Stomach smooth muscle (tissue), 2 donors: ENCODE measurements at regions not wholly inside any gene's neighbourhood (a gene's known extent, or its start where the extent isn't known, plus 50 kb on each side); places are given as distances from the start of the nearest gene placed in this dataset.
A peak's percentile ranks its signal among the peaks of the same experiment; 100 is the strongest.

ENCODE experiments used
- H3K27ac ChIP-seq: one replicate; pipeline ENCODE4 v1.7.0; 2013; ENCODE audit warnings: mild to moderate bottlenecking, low read length, inconsistent platforms
- H3K27me3 ChIP-seq, 2 donors: one replicate each; pipeline ENCODE4 v1.7.0; 2013; ENCODE audit warnings: low read length in 2 of 2; ENCODE audit not compliant: insufficient read depth in 2 of 2, control insufficient read depth in 1 of 2
- H3K36me3 ChIP-seq, 2 donors: one replicate each; pipeline ENCODE4 v1.7.0; 2013; ENCODE audit warnings: low read length in 2 of 2; ENCODE audit not compliant: control insufficient read depth in 2 of 2, insufficient read depth in 2 of 2
- H3K4me1 ChIP-seq: one replicate; pipeline ENCODE4 v1.7.0; 2013; ENCODE audit warnings: low read length; ENCODE audit not compliant: control insufficient read depth, insufficient read depth
- H3K4me3 ChIP-seq, 2 donors: one replicate each; pipeline ENCODE4 v1.7.0; 2013; ENCODE audit warnings: low read length in 2 of 2
- H3K9ac ChIP-seq, 2 donors: one replicate each; pipeline ENCODE4 v1.7.0; 2013; ENCODE audit warnings: low read length in 2 of 2, mild to moderate bottlenecking in 1 of 2
- H3K9me3 ChIP-seq, 2 donors: one replicate each; pipeline ENCODE4 v1.7.0; 2013; ENCODE audit warnings: low read length in 2 of 2; ENCODE audit not compliant: control insufficient read depth in 2 of 2
- donor health status: healthy.
- donor health status: Pancreatic carcinoma.

DNA sequence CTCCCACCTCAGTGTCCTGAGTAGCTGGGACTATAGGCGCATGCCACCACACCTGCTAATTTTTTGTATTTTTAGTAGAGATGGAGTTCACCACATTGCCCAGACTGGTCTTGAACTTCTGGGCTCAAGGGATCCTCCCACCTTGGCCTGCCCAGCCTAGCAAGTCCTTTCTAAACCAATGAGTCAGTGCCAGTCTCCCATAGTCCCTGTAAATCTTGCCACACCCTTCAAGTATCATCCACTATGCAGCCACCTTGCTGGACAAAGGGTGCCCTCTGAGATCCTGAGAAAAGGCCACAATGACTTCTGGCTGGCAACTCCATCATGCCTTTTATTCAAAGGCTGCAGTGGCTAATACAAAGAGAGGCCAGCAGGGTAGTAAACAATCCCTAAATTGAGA, 184.0 kb downstream of the ABHD5 start:
- Histone ChIP-seq H3K36me3 (no peaks in the 10 kb centered on the region), H3K4me1 (no peaks in the 10 kb centered on the region), H3K27ac (no peak overlapping the region), H3K9me3 (peaks cover 0 to 4% of the 10 kb centered on the region in 2 donors), H3K9ac (no peak overlapping the region), H3K4me3 (no peak overlapping the region), H3K27me3 (peaks cover 0 to 6% of the 10 kb centered on the region in 2 donors)

DNA sequence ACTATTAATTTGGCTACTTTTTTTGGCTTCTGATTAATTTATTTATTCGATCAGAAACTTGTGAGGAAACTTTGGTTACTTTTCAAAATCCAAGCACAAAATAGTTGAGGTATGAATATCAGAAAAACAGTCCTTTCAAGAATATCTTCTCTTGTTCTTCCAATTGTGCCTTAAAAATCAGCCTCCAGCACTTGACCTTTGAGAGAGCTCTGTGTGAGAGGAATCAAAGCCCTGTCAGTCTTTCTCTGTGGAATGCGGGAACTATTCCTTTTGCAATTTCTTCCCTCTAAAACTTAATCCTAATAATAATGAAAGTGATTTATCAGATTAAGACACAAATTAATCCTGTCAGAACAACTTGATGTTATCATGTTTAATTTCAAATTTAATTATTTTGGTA, 185.9 kb downstream of the ABHD5 start:
- Histone ChIP-seq H3K9ac (no peak overlapping the region), H3K27ac (no peak overlapping the region), H3K4me1 (no peaks in the 10 kb centered on the region), H3K36me3 (no peaks in the 10 kb centered on the region), H3K9me3 (peaks cover 0 to 6% of the 10 kb centered on the region in 2 donors), H3K27me3 (peaks cover 0 to 6% of the 10 kb centered on the region in 2 donors), H3K4me3 (no peak overlapping the region)

DNA sequence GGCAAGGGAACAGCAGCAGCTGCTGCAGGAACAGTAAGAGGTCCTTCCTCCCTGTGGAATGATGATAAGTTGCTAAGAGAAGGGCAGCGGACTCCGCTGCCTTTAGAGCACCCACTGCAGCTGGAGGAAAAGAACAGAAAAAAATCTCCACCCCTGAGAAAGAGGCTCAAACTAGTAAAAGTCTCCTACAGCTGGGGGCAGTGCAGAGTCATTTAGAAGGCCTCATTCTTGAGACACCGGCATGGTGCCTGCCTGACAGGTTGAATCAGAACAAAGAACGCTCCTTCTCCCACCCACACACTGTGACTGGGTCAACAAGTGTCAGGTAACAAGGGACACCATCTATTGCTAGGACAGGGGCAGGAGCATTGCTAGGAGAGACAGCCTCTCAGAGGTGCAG, 188.4 kb downstream of the ABHD5 start:
- Histone ChIP-seq H3K9me3 (peaks cover 0 to 2% of the 10 kb centered on the region in 2 donors), H3K9ac (no peak overlapping the region), H3K4me1 (no peaks in the 10 kb centered on the region), H3K27ac (no peak overlapping the region), H3K36me3 (no peaks in the 10 kb centered on the region), H3K27me3 (peaks cover 0 to 2% of the 10 kb centered on the region in 2 donors), H3K4me3 (no peak overlapping the region)

DNA sequence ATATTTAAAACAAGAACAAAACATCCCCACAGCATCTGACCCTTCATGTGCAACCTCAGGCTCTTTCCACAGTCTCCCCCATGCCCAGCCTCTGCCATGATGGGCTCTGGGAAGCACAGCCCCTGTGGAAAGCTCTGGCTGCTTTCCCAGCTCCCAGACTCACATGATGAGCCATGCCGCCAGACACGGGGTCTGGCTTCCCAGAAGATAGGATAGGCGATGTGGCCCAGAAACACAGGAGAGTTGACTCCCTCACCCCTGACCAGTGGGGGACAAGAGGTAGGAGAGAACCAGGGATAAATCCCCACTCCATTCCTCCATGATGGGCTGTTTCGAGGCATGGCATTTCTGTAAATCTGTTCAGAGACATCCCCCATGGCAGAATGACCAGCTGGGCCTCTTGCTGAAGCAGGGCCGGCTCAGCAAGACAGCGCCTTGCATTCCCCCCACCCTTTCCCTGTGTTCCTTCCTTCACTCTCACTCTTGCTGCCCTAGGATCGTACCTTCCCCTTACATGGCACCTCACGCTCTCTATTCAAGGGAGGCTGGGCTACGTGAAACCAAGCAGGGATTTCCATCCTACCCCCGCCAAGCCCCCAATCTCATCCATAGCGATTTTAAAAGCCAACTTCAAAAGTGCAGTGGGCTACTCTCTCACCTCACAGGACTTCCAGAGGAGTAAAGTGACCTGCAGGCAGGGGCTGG, 192.4 kb downstream of the ABHD5 start:
- Histone ChIP-seq H3K36me3 (no peaks in the 10 kb centered on the region), H3K27ac (no peak overlapping the region), H3K27me3 (no peaks in the 10 kb centered on the region), H3K9me3 (peaks cover 0 to 2% of the 10 kb centered on the region in 2 donors), H3K4me3 (no peak overlapping the region), H3K9ac (no peak overlapping the region), H3K4me1 (peaks cover 2% of the 10 kb centered on the region)

DNA sequence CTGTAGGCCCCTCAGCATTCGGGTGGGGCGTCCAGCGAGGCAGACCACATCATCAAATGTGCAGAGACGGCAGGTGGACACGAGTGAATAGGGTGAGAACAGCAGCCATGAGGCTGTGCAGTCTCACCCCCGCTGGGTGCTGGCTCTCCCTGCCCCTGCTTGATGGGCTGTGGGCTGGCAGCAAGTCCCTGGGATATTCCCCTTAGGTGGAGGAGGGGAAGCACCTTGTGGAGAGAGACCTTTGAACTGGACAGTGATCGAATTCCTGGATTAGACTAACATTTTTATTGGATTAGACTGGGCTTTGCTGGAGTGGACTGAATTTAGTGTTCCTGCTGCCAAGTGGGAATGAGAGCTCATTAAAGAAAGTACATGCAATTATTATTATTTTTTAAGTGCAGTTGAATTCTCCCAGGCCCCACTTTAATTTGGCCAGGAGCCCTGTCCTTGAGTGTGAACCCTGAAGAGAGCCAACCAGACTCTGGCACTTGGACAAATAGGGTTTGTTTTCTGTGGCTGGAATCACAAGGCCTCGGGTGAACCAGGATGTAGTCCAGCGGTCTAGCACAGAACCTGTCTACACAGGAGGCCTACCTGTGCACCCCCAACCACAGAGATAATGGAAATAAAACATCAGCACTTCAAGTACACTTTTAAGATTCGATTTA, 193.1 kb downstream of the ABHD5 start:
- Histone ChIP-seq H3K27ac (no peak overlapping the region), H3K27me3 (no peaks in the 10 kb centered on the region), H3K4me1 (peaks cover 2% of the 10 kb centered on the region), H3K36me3 (no peaks in the 10 kb centered on the region), H3K9ac (no peak overlapping the region), H3K4me3 (no peak overlapping the region), H3K9me3 (peaks cover 0 to 2% of the 10 kb centered on the region in 2 donors)

DNA sequence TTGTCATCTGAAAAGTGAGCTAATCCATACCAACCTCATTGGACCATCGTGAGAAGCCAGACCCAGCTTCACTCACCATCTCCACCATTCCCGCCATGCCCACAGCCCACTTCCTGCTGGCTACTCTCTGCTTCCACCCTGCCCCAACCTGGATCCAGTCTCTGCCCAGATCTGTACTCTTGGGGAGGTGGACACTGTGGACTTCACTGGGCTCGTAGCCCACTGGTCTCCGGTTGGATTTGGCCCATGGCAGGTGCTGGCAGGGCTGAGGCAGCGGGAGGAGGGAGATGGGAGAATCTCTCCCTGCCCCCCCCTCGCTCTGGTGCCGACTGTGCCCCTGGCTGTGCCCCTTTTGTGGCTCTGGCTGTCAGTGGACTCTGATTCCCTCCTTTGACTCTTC, 193.8 kb downstream of the ABHD5 start:
- Histone ChIP-seq H3K4me1 (peaks cover 2% of the 10 kb centered on the region), H3K27me3 (no peaks in the 10 kb centered on the region), H3K36me3 (no peaks in the 10 kb centered on the region), H3K4me3 (no peak overlapping the region), H3K27ac (no peak overlapping the region), H3K9me3 (peaks cover 0 to 2% of the 10 kb centered on the region in 2 donors), H3K9ac (no peak overlapping the region)

DNA sequence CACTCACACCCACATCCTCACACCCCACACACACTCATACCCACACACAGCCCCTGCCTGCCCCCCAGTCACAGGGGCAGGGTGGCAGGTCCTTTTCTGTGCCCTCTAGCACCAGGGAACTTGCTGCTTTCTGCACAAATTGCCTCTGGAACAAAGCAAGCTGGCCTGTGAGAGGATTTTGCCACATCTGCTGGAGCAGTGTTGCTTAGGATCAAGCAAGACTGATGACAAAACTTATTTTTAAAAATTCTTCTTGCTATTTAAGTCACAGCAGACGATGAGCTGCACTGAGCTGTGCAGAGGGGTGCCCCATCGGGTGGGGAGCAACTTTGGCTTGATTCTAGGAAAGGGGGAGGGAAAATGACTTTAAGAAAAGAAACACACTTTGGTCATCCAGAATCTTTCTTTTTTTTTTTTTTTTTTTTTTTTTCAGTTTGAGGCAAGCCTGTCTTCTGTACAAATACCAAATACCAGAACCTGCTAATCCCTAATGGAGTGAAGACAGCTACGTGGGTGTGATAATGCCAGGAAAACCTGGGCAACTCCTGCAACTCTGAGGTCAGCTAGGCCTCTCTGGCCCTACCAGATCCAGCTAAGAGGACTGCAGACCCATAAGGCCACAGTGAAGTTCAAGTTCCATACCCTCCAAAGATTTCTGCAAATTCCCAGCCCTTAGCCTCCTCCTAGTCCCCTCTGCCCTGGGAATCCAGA, 195.3 kb downstream of the ABHD5 start:
- H3K27ac ChIP-seq, result no peak overlapping the region

DNA sequence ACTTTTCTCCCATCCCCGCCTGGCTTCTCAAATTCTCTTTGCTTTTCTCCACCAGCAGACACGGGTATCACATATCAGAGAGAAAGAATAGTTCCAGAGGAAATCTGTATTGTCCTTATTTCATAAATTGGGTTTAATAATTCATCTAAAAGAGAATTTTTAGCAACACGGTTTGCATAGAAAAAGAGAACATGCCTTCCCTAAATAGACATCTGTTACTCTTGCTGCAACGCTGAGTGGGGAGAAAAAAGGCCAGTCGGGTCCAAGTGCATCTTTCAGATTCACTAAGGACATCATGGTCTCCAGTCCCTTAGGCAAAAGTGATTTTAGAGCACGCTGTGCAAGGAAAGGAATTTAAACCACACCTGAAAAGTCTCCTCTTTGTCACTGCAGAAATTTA, 201.3 kb downstream of the ABHD5 start:
- H3K9ac ChIP-seq, result no peak overlapping the region
- peaks cover 8% of the 10 kb centered on the region for H3K4me1 ChIP-seq
- no peak overlapping the region for H3K4me3 ChIP-seq
- H3K9me3 ChIP-seq, result peaks cover 0 to 3% of the 10 kb centered on the region in 2 donors
- H3K27me3 ChIP-seq, result peaks cover 8 to 18% of the 10 kb centered on the region in 2 donors
- H3K36me3 ChIP-seq, result no peaks in the 10 kb centered on the region
- H3K27ac ChIP-seq, result no peak overlapping the region

More for the DNA sequence above, 195.3 kb downstream of the ABHD5 start:
- H3K27me3 ChIP-seq, result no peaks in the 10 kb centered on the region
- peaks cover 2% of the 10 kb centered on the region for H3K4me1 ChIP-seq
- no peaks in the 10 kb centered on the region for H3K36me3 ChIP-seq
- no peak overlapping the region for H3K4me3 ChIP-seq
- peaks cover 0 to 3% of the 10 kb centered on the region in 2 donors for H3K9me3 ChIP-seq
- no peak overlapping the region for H3K9ac ChIP-seq

DNA sequence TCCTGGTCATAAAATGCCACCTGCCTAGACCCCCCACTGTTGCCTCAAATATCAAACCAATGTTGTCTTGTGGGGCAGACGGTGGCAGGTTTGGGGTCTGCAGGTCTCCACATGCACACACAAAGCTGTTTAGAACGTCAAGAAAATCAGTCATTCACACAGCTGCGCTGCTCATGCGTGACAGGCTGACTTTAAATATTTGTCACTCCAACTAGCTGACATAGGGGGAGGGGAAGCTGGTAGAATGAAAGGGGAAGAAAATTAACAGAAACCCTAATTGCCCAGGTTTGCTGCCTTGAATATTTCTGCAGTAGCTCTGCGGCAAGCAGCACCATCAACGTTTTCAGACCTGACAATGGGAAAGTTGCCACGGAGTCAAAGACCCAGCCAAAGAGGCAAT, 201.8 kb downstream of the ABHD5 start:
- Histone ChIP-seq H3K9ac (no peak overlapping the region), H3K27me3 (peaks cover 8 to 18% of the 10 kb centered on the region in 2 donors), H3K9me3 (peaks cover 0 to 3% of the 10 kb centered on the region in 2 donors), H3K4me1 (peaks cover 8% of the 10 kb centered on the region), H3K27ac (no peak overlapping the region), H3K4me3 (no peak overlapping the region), H3K36me3 (no peaks in the 10 kb centered on the region)

DNA sequence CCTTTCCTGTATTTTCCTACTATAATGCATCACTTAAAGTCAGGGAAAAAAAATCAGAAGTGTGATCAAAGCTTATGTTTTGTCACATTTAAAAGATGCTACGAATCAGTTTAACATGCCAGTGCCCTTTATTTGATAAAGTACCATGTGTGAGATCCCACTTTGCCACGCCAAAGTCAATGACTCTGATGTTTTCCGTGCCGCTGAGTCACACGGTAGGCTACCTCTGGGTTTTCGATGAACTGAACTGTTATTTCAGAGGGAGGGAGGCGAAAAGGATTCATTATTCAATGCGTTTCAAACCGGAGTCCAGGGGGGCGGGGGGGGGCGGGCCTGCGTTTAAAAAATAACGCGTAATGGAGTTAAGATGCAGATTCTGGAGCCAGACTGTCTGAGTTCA, 203.0 kb downstream of the ABHD5 start:
- peaks cover 0 to 3% of the 10 kb centered on the region in 2 donors for H3K9me3 ChIP-seq
- no peak overlapping the region for H3K9ac ChIP-seq
- H3K36me3 ChIP-seq, result no peaks in the 10 kb centered on the region
- H3K27me3 ChIP-seq, result peaks cover 8 to 22% of the 10 kb centered on the region in 2 donors
- H3K27ac ChIP-seq, result no peak overlapping the region
- peak overlapping the region; percentile 47 to 71 for H3K4me3 ChIP-seq
- H3K4me1 ChIP-seq, result peaks cover 8% of the 10 kb centered on the region
